Calu3 (cell line): ENCODE measurements at regions not wholly inside any gene's neighbourhood (a gene's known extent, or its start where the extent isn't known, plus 50 kb on each side); places are given as distances from the start of the nearest gene placed in this dataset.

Experiments
- BruUV-seq: library from RNA; stranded (reverse); fragments of 400-500 nt; replicated peaks from 2 replicates; lab custom pipeline; 2021; lab: Mats Ljungman, UMichigan
- CTCF ChIA-PET: fragments of 300-600 bp; sonication (Branson Sonifier 250); formaldehyde crosslinking; loops from one replicate; lab custom pipeline; 2022; ENCODE audit warnings: antibody characterized with exemption; lab: Charles Lee
- DNase-seq: peaks from one replicate; pipeline ENCODE4 v3.0.0; 2022
- H3K27ac Mint-ChIP-seq: one replicate; pipeline ENCODE4 v1.8.0; 2022; ENCODE audit warnings: mixed read lengths; ENCODE audit not compliant: unreplicated experiment
- H3K27me3 Mint-ChIP-seq: one replicate; pipeline ENCODE4 v1.8.0; 2022; ENCODE audit warnings: mixed read lengths; ENCODE audit not compliant: unreplicated experiment
- H3K36me3 Mint-ChIP-seq: one replicate; pipeline ENCODE4 v1.8.0; 2022; ENCODE audit warnings: mild to moderate bottlenecking, moderate library complexity, mixed read lengths; ENCODE audit not compliant: insufficient read depth, unreplicated experiment
- H3K4me1 Mint-ChIP-seq: one replicate; pipeline ENCODE4 v1.8.0; 2022; ENCODE audit warnings: mild to moderate bottlenecking, low read depth, mixed read lengths; ENCODE audit not compliant: unreplicated experiment
- H3K4me3 Mint-ChIP-seq: one replicate; pipeline ENCODE4 v1.8.0; 2022; ENCODE audit warnings: mild to moderate bottlenecking, low read depth, moderate library complexity, mixed read lengths; ENCODE audit not compliant: unreplicated experiment
- H3K9me3 Mint-ChIP-seq: one replicate; pipeline ENCODE4 v1.8.0; 2022; ENCODE audit warnings: low read depth, mixed read lengths; ENCODE audit not compliant: unreplicated experiment
- CTCF ChIP-seq: fragments of 200-600 bp; IDR thresholded peaks from one replicate; pipeline ENCODE4 v1.8.0; 2022; ENCODE audit warnings: antibody characterized with exemption; ENCODE audit not compliant: unreplicated experiment
- intact Hi-C: fragments of 100-400 bp; cut with micrococcal nuclease; formaldehyde crosslinking; loops from one replicate; pipeline ENCODE4 v1.10.0; 2022; ENCODE audit not compliant: unreplicated experiment

- H3K4me1 Mint-ChIP-seq: no peaks in the 10 kb centered on the region
- CTCF ChIA-PET: no interaction called here
- H3K27me3 Mint-ChIP-seq: no peaks in the 10 kb centered on the region
- H3K36me3 Mint-ChIP-seq: no peaks in the 10 kb centered on the region
- no peak overlapping the region for H3K4me3 Mint-ChIP-seq
- peaks cover 8% of the 10 kb centered on the region for H3K9me3 Mint-ChIP-seq
- intact Hi-C loops: no loop called here
- no peak for DNase-seq
- H3K27ac Mint-ChIP-seq: no peak overlapping the region
- BruUV-seq: no TSS peak
- no peak for TF ChIP-seq CTCF
These were observed 513.1 kb upstream of the RAB6C start for GRCh38 chr2:129466389-129466788.

- no peaks in the 10 kb centered on the region for H3K4me1 Mint-ChIP-seq
- no peaks in the 10 kb centered on the region for H3K27me3 Mint-ChIP-seq
- peaks cover 5% of the 10 kb centered on the region for H3K9me3 Mint-ChIP-seq
- no peaks in the 10 kb centered on the region for H3K36me3 Mint-ChIP-seq
- H3K4me3 Mint-ChIP-seq: no peak overlapping the region
- CTCF ChIA-PET: no interaction called here
- no peak for TF ChIP-seq CTCF
- no peak overlapping the region for H3K27ac Mint-ChIP-seq
- DNase-seq: no peak
- no TSS peak for BruUV-seq
- intact Hi-C loops: no loop called here
These were observed 512.3 kb upstream of the RAB6C start for GRCh38 chr2:129467012-129467779.

- Mint-ChIP-seq H3K36me3 (no peaks in the 10 kb centered on the region), H3K4me3 (no peak overlapping the region), H3K4me1 (no peaks in the 10 kb centered on the region), H3K27ac (no peak overlapping the region), H3K9me3 (peaks cover 5% of the 10 kb centered on the region), H3K27me3 (no peaks in the 10 kb centered on the region)
- intact Hi-C loops: no loop called here
- TF ChIP-seq CTCF: no peak
- BruUV-seq: no TSS peak
- no peak for DNase-seq
- CTCF ChIA-PET: no interaction called here
These were observed 511.5 kb upstream of the RAB6C start for GRCh38 chr2:129467941-129468340.

DNA sequence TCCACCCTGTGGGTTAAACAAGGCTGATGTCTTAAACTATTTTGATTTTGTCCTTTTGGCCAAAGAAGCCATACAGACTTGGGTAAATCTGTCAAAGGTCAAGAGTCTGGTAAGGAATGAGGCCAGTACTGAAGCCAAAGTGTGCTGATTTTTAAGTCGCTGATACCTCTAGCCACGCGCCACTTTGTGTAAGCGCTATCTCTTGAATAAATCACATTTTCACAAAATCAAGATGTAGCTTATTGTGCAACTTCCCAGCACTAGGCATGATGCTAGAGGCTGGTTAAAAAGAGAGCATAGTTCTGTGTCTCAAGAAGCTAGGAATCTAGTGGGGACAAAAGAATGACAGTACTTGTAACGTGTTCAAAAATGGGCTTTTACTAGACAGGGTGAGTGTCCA lies 510.6 kb upstream of the RAB6C start:
- Mint-ChIP-seq H3K27me3 (no peaks in the 10 kb centered on the region), H3K4me3 (no peak overlapping the region), H3K4me1 (no peaks in the 10 kb centered on the region), H3K36me3 (no peaks in the 10 kb centered on the region), H3K27ac (no peak overlapping the region), H3K9me3 (peaks cover 9% of the 10 kb centered on the region)
- no TSS peak for BruUV-seq
- TF ChIP-seq CTCF: no peak
- no peak for DNase-seq
- CTCF ChIA-PET: no interaction called here
- intact Hi-C loops: no loop called here
